GM19099 (cell line): ENCODE measurements at regions not wholly inside any gene's neighbourhood (a gene's known extent, or its start where the extent isn't known, plus 50 kb on each side); places are given as distances from the start of the nearest gene placed in this dataset.

ENCODE experiments used
- POLR2A ChIP-seq: IDR thresholded peaks from 3 replicates; pipeline ENCODE4 v1.6.1; 2011; ENCODE audit warnings: low read depth; ENCODE audit not compliant: insufficient read length; ENCODE audit errors: extremely low read depth

DNA sequence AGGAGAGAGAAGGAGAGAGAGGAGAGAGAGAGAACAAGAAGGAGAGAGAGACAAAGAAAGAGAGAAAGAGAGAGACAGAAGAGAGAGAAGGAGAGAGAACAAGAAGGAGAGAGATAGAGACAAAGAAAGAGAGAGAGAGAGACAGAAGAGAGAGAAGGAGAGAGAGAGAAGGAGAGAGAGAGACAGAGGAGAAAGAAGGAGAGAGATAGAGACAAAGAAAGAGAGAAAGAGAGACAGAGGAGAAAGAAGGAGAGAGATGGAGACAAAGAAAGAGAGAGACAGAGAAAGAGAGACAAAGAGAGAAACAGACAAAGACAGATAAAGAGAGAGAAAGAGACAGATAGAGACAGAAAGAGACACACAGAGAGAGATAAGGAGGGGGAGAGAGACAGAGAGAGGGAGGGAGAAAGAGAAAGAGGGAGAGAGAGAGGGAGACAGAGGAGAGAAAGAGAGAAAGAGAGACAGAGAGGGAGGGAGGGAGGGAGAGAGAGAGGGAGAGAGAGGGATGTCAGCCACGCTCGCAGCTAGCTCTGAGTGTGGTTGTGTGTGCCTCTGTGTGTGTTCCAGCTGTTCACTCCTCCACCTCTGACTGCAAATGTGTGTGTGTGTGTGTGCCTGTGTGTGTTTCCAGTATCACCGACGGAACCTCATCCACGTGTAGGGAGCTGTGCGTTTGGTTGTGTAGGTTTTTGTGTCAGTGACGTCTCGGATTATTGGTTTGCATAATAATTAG lies 105.8 kb downstream of the CRLF2 start:
- TF ChIP-seq POLR2A: no peak

DNA sequence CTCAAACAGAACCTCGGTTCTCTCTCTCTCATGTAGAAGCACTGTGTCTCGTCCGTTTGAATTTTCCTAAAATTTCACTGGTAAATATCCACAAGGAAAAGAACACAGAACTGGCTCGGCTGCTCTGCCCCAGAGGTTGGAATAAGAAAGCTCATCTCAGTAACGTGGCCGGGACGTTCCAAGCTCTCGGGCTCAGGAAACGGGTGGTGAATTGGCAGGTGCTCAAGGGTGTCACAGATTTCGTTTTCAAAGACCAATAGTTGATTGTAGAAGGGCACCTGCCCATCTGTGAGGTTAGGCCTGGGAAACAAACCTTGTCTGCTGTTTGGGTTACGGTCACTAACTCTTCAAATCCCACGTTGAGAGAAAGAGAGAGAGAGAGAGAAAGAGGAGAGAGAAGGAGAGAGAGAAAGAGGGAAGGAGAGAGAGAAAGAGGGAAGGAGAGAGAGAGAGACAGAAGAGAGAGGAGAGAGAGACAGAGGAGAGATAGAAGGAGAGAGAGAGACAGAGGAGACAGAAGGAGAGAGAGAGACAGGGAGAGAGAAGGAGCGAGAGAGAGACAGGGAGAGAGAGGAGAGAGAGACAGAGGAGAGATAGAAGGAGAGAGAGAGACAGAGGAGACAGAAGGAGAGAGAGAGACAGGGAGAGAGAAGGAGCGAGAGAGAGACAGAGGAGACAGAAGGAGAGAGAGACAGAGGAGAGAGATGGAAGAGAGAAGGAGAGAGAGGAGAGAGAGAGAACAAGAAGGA lies 106.6 kb downstream of the CRLF2 start:
- no peak for TF ChIP-seq POLR2A

DNA sequence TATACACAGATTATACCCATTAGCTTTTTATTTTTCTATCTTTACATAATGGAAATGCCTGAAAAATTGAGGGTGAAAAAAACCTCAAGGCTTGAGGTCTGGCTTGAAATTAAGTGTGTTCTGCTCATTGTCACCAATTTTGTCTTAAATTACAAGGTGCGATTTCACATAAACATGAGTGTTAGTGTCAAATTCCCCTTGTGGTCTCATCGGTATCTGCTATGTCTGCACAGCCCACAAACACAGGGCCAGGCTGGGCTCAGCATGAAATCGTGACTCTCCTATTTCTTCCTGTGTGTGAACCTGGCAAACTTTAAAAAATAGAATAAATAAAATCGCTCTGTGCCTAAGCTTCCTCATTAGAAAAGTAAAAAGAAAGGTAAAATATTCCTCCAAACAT lies 109.1 kb downstream of the CRLF2 start:
- no peak for TF ChIP-seq POLR2A

DNA sequence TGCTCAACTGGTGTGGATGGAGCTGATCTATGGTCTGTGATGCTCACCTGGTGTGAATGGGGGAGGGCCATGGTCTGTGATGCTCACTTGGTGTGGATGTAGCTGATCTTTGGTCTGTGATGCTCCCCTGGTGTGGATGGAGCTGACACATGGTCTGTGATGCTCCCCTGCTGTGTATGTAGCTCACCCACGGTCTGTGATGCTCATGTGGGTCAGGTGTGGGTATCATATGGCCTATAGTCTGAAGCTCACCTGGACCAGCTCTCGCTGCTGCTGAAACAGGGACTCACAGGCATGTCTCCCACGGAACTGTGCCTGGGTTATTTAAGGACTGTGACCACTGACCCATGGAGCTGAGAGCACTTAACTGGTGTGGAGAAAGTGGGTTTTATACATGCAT lies 109.7 kb downstream of the CRLF2 start:
- no peak for TF ChIP-seq POLR2A

DNA sequence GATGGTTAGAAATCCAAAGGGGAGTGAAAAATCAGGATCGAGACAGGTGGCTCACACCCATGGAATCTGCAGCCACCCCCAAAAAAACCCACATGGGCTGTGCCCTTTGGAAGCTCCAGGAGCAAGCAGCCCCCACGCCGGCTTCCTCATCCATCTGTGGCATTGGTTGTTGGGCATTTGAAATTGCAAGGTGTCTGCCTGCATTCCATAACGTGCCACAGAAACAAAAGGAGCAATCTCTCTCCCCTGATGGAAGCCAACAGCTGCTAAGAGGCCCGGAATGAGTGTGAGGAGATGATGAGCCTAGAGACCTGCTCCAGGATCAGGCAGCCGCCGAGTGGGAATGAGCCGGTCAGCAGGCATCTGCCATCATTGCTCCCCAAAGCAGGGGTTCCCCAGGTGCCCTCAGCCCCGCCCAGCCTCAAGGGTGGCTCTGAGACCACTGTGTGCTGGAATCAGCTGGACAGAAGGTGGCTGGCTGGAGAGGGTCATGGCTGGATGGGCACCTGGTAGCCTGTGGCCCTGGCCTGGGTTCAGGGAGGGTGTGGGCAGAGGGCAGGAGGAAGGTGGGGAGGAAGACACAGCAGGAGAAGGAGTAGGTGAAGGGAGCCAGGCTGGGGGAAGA lies 113.2 kb downstream of the CRLF2 start:
- no peak for TF ChIP-seq POLR2A

DNA sequence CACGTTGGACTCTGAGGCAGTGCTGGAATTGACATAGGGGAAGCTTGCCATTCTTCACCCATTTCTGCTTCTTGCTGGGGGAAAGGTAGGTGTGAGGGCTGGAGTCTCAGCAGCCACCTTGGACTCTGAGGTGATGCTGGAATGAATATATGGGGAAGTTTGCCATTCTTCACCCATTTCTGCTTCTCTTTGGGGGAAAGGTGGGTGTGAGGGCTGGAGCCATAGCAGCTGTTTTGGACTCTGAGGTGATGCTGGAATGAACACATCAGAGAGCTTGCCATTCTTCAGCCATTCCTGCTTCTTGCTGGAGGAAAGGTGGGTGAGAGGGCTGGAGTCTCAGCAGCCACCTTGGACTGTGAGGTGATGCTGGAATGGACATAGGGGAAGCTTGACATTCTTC lies 115.1 kb downstream of the CRLF2 start:
- TF ChIP-seq POLR2A: no peak

DNA sequence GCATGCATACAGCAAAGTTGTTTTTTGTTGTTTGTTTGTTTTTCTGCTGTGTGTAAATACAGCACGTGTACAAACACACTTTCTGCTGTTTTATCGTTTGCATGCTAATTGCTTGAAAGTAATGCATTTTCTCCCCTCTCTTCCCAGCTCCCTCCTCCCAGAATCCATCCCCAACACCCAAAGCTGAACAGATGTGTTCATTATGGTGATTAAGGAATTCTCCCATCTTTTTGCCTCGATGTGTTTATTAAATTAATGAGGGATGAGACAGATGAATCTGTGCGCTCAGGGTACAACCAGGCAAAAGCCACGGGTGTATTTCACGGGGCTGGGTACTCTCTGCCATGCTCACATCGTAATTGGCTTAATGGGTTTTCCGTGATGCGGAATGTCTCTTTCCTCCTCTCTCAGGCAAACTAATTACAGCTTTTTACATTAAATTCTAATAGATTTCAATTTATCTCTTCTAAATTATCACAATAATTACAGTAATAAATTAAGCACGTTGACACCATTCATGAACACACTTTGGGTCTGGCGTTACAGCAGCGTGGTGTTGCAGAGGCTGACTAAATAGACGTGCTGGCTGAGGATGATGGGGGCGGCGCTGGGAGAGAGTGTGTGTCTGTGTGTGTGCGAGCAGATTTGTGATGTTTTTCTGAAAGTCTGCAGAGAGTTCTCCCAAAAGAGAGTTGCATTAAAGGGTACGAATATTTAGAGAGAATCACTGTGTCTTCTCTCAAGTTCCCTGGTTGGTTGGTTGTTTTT lies 117.7 kb downstream of the CRLF2 start:
- no peak for TF ChIP-seq POLR2A

DNA sequence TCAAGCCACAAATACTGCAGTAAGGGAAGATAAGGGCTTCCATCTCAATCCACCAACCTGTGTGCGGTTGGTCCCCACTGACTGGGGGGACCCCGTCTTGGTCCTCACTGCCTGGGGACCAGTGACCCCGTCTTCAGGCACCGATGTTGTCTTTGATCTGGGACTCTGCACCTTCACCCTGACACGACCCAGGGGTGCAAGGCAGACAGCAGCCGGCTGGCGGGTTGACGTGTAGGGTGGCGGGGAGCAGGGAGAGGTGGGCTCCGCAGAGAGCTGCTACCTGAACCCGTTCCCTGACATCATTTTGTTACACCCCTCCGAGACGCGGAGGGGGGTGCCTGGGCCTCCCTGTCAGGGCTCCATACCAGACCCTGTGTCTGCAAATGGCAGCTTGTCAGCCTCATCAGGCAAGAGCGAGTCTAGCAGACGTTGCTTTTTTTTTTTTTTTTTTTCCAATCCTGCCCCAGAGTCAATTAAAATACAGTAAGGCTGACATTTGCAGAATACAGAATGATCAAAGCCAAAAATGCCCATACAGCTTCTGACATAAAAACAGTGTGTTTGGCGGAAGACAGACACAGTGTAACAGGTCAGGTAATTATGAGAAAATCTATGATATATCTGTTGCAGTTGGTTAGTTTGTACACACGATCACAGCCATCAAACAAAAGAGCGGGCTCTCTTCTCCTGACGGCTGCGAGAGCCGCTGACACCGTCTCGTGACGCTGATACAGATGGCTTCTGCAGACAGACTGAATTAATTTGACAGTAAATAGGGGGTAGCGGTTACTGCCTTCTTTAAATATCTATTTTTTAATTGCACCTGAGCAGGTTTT lies 118.6 kb downstream of the CRLF2 start:
- no peak for TF ChIP-seq POLR2A

DNA sequence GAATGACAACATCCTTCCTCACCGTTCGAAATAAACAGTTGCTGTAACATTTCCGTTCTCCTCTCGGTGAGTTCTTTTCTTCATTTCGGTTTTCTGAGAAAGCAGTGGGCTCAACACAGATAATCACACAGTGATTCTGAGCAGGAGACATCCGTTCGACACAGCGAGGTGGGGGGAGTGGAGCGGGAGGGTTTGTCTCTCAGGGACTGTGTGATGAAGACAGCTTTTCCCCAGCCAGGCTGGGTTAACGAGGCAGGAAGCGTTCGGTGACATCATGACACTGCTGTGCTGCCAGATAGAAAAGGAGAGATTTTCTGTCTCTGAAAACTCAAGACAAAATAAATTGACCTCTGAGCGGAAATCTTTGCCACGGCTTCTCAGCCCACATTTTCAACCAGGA lies 119.3 kb downstream of the CRLF2 start:
- no peak for TF ChIP-seq POLR2A

DNA sequence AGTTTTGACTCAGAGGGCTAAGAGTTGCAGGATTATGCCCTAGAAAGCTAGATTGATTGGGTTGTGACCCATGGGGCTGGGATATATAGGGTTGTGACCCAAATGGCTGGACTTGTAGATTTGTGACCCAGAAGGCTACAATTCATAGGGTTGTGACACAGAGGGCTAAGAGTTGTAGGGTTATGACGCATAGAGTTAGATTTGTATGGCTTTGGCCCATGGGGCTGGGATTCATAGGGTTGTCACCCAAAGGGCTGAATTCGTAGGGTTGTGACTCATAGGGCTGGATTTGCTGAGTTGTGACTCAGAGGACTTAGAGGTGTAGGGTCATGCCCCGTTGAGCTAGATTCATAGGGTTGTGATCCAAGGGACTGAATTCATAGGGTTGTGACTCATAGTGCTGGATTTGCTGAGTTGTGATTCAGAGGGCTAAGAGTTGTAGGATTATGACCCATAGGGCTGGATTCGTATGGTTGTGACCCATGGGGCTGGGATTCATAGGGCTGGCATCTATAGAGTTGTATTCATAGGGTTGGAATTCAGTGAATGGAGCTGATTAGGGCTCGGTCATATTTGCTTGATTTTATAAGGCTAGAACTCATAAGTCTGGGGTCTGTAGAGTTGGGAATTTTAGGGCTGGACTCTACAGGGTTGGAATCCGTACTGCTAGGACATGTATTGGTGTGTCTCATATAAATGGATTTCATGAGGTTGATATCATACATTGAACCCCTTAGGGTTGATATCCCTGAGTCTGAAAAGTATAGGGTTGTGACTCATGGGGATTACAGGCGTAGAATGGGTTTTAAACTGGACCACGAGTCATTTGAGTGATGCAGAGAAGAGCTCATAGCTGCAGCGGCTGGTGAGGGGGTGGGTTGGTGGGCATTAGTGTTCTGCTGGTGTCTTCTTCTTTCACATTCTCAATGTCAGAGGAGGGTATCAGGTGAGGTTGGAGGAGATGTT lies 125.7 kb downstream of the CRLF2 start:
- no peak for TF ChIP-seq POLR2A

DNA sequence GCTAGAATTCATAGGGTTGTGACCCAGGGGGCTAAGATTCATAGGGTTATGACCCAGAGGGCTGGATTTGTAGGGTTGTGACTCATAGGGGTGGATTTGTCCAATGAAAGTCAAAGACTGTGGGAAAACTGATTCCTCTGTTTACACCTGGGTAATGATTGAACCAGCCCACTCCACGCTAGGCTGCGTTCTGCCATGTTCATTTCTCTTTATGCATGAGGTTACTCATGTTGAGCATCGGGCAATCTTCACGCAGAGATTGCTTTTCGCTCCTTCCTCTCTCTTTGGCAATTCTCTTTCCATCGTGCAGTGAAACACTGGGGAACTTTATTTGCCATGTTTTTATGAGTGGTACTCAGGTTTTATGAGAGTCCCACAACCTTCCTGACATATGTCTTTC lies 127.8 kb downstream of the CRLF2 start:
- TF ChIP-seq POLR2A: no peak

DNA sequence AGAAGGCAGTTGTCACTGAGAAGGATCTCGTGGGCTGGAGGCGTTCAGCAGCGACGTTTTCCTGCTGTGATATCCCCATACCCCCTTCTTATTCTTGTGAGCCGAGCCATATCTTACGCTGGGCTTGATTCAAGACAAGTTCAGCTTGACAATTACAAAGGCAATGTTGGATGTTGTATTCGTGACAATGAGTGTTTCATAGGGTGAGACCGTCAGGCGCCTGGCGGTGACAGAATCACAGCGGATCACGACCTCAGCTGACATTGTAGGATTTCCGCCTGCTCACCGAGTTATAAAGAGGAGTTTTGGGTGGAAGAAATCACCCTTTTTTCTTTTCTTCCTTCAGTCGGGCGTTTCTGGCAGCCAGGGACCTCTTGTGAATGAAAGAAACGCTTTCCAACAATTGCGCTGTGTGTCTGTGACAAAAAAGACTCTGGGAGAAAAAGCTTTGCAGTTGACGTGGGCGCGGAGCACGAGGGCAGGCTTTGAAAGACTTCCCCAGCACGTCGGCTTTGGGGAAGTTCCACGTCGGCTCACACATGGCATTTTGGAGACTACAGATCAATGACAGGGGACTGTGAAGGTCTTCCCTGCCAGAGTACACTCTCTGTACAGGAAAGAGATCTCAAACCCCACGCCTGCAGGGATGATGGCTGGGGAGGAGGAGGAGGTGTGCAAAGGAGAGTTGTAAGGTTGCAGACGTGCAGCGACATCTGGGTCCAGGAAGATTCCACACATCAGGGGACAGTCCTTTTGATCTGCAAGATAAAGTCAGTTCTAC lies 135.4 kb downstream of the CRLF2 start:
- no peak for TF ChIP-seq POLR2A

DNA sequence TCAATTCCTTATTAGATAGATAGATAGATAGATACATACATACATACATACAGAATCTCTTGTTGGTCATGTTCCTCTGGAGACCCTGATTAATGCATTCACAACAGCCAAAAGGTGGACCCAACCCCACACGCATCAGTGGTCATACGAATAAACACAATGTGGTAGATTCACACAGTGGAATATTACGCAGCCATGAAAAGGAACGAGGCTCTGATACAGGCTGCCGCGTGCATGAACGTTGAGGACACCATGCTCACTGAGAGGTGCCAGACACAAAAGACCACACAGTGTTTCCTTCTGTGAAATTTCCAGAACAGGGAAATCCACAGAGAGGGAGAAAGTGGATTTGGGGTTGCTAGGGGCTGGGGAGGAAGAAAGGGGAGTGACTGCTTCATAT lies 136.7 kb downstream of the CRLF2 start:
- TF ChIP-seq POLR2A: no peak

DNA sequence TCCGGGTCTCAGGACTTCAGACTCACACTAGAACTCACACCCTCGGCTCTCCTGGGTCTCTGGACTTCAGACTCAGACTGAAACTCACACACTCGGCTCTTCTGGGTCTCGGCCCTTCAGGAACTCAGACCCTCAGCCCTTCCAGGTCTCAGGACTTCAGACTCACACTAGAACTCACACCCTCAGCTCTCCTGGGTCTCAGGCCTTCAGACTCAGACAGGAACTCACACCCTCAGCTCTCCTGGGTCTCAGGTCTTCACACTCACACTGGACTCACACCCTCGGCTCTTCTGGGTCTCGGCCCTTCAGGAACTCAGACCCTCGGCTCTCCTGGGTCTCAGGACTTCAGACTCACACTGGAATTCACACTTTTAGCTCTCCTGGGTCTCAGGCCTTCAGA lies 137.3 kb downstream of the CRLF2 start:
- TF ChIP-seq POLR2A: no peak
